K562 (cell line): ENCODE measurements at regions not wholly inside any gene's neighbourhood (a gene's known extent, or its start where the extent isn't known, plus 50 kb on each side); places are given as distances from the start of the nearest gene placed in this dataset.

ENCODE experiments used
- ATAC-seq: fragments of 200-7000 bp; cut with Tn5 transposase; 3 replicates; pipeline ENCODE4 v1.9.1; 2020; ENCODE audit warnings: moderate library complexity
- BruUV-seq: library from RNA; stranded (reverse); fragments of 400-500 nt; replicated peaks from 2 replicates; lab custom pipeline; 2021; lab: Mats Ljungman, UMichigan
- CTCF ChIA-PET: fragments of 300-600 bp; formaldehyde crosslinking; extraction: SDS; loops from one replicate; lab custom pipeline; 2021; ENCODE audit warnings: low intra/inter-chr PET ratio; lab: Yijun Ruan, JAX
- POLR2A ChIA-PET: fragments of 300-600, 350-650 bp; sonication (Branson Sonifier 250); formaldehyde crosslinking; extraction: SDS; loops from one replicate; lab custom pipeline; 2021; ENCODE audit warnings: antibody characterized with exemption, inconsistent platforms; lab: Yijun Ruan, JAX
- DNase-seq, 4 experiments: peaks; one replicate each; pipeline versions ENCODE4 v3.0.0 to v3.0.0-alpha.2; 2011 to 2018; ENCODE audit warnings: low spot score in 3 of 4, mixed read lengths in 3 of 4; ENCODE audit errors: extremely low read depth in 1 of 4
- FAIRE-seq: peaks from 2 replicates; lab custom pipeline; 2011; peaks lifted over from hg19 to GRCh38; lab: Jason Lieb, UNC
- H2AFZ ChIP-seq: 2 replicates; pipeline ENCODE4 v1.6.0; 2011; ENCODE audit warnings: low read depth, low read length, control low read depth, inconsistent platforms
- H3K27ac ChIP-seq: fragments of 200-600 bp; 3 replicates; pipeline ENCODE4 v1.8.0; 2011; ENCODE audit warnings: low read depth, mild to moderate bottlenecking, control low read depth, inconsistent platforms, low read length, moderate library complexity, mixed read lengths; ENCODE audit errors: extremely low read depth
- H3K27me3 ChIP-seq, 2 experiments: fragments of 300-600 bp in 1 of 2; 2 replicates in 1 of 2; 3 replicates in 1 of 2; pipeline versions ENCODE4 v1.6.0 to v1.8.0; 2011; ENCODE audit warnings: inconsistent platforms in 2 of 2, low read length in 2 of 2, mild to moderate bottlenecking in 1 of 2, mixed read lengths in 1 of 2, moderate library complexity in 1 of 2; ENCODE audit not compliant: control insufficient read depth in 2 of 2, insufficient read depth in 2 of 2
- H3K36me3 ChIP-seq: fragments of 300-600 bp; 3 replicates; pipeline ENCODE4 v1.8.0; 2011; ENCODE audit warnings: mild to moderate bottlenecking, low read length, inconsistent platforms; ENCODE audit not compliant: control insufficient read depth, insufficient read depth
- H3K4me1 ChIP-seq, 2 experiments: fragments of 200-600 bp in 1 of 2; replicated peaks in 1 of 2; 2 replicates in 1 of 2; 3 replicates in 1 of 2; pipeline versions ENCODE4 v1.5.1 to v1.8.0; 2011; ENCODE audit warnings: inconsistent platforms in 2 of 2, low read length in 2 of 2, mild to moderate bottlenecking in 1 of 2, mixed read lengths in 1 of 2, moderate library complexity in 1 of 2; ENCODE audit not compliant: control insufficient read depth in 2 of 2, insufficient read depth in 2 of 2
- H3K4me2 ChIP-seq: 2 replicates; pipeline ENCODE4 v1.6.1; 2011; ENCODE audit warnings: low read length, control low read depth, inconsistent platforms, mixed read lengths; ENCODE audit not compliant: insufficient read depth
- H3K4me3 ChIP-seq: fragments of 200-600 bp; sonication (generic), shearing (Covaris generic); 2 replicates; pipeline ENCODE4 v1.5.1; 2016; ENCODE audit warnings: control low read depth, inconsistent platforms
- H3K79me2 ChIP-seq: fragments of 200-600 bp; 3 replicates; pipeline ENCODE4 v1.8.0; 2011; ENCODE audit warnings: low read length, inconsistent platforms; ENCODE audit not compliant: control insufficient read depth, insufficient read depth
- H3K9ac ChIP-seq, 2 experiments: 2 replicates each; pipeline versions ENCODE4 v1.6.0 to v1.6.1; 2011; ENCODE audit warnings: low read depth in 2 of 2, low read length in 2 of 2, control low read depth in 1 of 2, inconsistent platforms in 1 of 2, mild to moderate bottlenecking in 1 of 2, mixed read lengths in 1 of 2; ENCODE audit not compliant: insufficient read depth in 1 of 2
- H3K9me1 ChIP-seq: one replicate; pipeline ENCODE4 v1.6.0; 2011; ENCODE audit warnings: inconsistent platforms, mild to moderate bottlenecking, low read length, moderate library complexity; ENCODE audit not compliant: control insufficient read depth, insufficient read depth
- H3K9me3 ChIP-seq: replicated peaks from 2 replicates; pipeline ENCODE4 v1.5.1; 2011; ENCODE audit warnings: low read depth, low read length, inconsistent platforms; ENCODE audit not compliant: control insufficient read depth, insufficient read depth
- H4K20me1 ChIP-seq: replicated peaks from 2 replicates; pipeline ENCODE4 v1.6.1; 2011; ENCODE audit warnings: low read length, inconsistent platforms, mixed read lengths; ENCODE audit not compliant: control insufficient read depth, insufficient read depth
- COPS2 ChIP-seq: fragments of 450-650 bp; conservative IDR thresholded peaks from 2 replicates; pipeline ENCODE4 v1.6.1; 2016; ENCODE audit warnings: mild to moderate bottlenecking, moderate library complexity
- CXXC5 ChIP-seq: fragments of 250-450 bp; sonication (Bioruptor Pico); IDR thresholded peaks from 2 replicates; pipeline ENCODE4 v1.8.0; 2022; ENCODE audit warnings: inconsistent platforms, mild to moderate bottlenecking, moderate library complexity
- ESRRA ChIP-seq: fragments of 450-650 bp; IDR thresholded peaks from 2 replicates; pipeline ENCODE4 v1.6.1; 2014; ENCODE audit warnings: low read depth, mild to moderate bottlenecking, moderate library complexity, borderline replicate concordance
- NELFE ChIP-seq: IDR thresholded peaks from 2 replicates; pipeline ENCODE4 v1.6.1; 2011; ENCODE audit warnings: mild to moderate bottlenecking; ENCODE audit not compliant: insufficient read depth, insufficient read length
- STAT5A ChIP-seq: IDR thresholded peaks from 2 replicates; pipeline ENCODE4 v1.6.1; 2012; ENCODE audit warnings: low read length, inconsistent platforms, borderline replicate concordance
- TAF15 ChIP-seq: fragments of 200-400 bp; formaldehyde crosslinking; IDR thresholded peaks from 2 replicates; pipeline ENCODE4 v1.6.1; 2017; ENCODE audit warnings: mild to moderate bottlenecking, low read depth, low read length, moderate library complexity
- ZNF274 ChIP-seq: IDR thresholded peaks from 2 replicates; pipeline ENCODE4 v1.6.1; 2011; ENCODE audit warnings: low read depth, mild to moderate bottlenecking, low read length, moderate library complexity, borderline replicate concordance
- ZNF384 ChIP-seq: IDR thresholded peaks from 2 replicates; pipeline ENCODE4 v1.6.1; 2012; ENCODE audit warnings: low read depth, low read length, improper control_type of control experiment
- ZNF764 ChIP-seq: fragments of 250-450 bp; sonication (Bioruptor Pico); IDR thresholded peaks from 2 replicates; pipeline ENCODE4 v1.4.0; 2020; ENCODE audit warnings: low read depth, mild to moderate bottlenecking, moderate library complexity
- WGBS: fragments of 100-300 bp; shearing (Covaris generic); methylation state at CpG from one replicate; pipeline ENCODE4 v1.1.6; 2016; ENCODE audit warnings: low coverage, mixed read lengths; ENCODE audit not compliant: insufficient coverage; ENCODE audit errors: missing lambda C conversion rate; 5-methylcytosine and 5-hydroxymethylcytosine counted together
- in situ Hi-C: fragments of 300-500 bp; cut with MboI; formaldehyde crosslinking; loops from 4 replicates; pipeline ENCODE4 v1.15.0; 2018; ENCODE audit warnings: inconsistent platforms, mixed read lengths
- intact Hi-C: fragments of 100-400 bp; cut with micrococcal nuclease; formaldehyde crosslinking; loops from 2 replicates; pipeline ENCODE4 v1.14.2; 2022
- TF ChIP-seq, protein P1 (sequence below): sonication (generic); formaldehyde crosslinking; IDR thresholded peaks from 2 replicates; pipeline ENCODE4 v1.4.0; 2020; ENCODE audit warnings: mild to moderate bottlenecking, missing genetic modification reagents
- TF ChIP-seq, protein P2 (sequence below): fragments of 450-650 bp; formaldehyde crosslinking; conservative IDR thresholded peaks from 2 replicates; pipeline ENCODE4 v1.4.0; 2022; ENCODE audit warnings: mild to moderate bottlenecking, missing genetic modification characterization
- TF ChIP-seq, protein P3 (sequence below): fragments of 250-450 bp; sonication (Bioruptor Pico); IDR thresholded peaks from 2 replicates; pipeline ENCODE4 v1.8.0; 2022; ENCODE audit warnings: inconsistent platforms
- TF ChIP-seq, protein P4 (sequence below): fragments of 450-650 bp; formaldehyde crosslinking; IDR thresholded peaks from 2 replicates; pipeline ENCODE4 v1.4.0; 2020; ENCODE audit warnings: mild to moderate bottlenecking, moderate library complexity
- TF ChIP-seq, protein P5 (sequence below), 2 experiments: IDR thresholded peaks; 2 replicates each; pipeline ENCODE4 v1.6.1; 2011; ENCODE audit warnings: borderline replicate concordance in 1 of 2, control low read depth in 1 of 2, low read depth in 1 of 2, low read length in 1 of 2, mild to moderate bottlenecking in 1 of 2, mixed read lengths in 1 of 2, moderate library complexity in 1 of 2; ENCODE audit not compliant: insufficient read depth in 1 of 2, insufficient read length in 1 of 2, poor library complexity in 1 of 2, severe bottlenecking in 1 of 2; ENCODE audit errors: extremely low read depth in 1 of 2

DNA sequence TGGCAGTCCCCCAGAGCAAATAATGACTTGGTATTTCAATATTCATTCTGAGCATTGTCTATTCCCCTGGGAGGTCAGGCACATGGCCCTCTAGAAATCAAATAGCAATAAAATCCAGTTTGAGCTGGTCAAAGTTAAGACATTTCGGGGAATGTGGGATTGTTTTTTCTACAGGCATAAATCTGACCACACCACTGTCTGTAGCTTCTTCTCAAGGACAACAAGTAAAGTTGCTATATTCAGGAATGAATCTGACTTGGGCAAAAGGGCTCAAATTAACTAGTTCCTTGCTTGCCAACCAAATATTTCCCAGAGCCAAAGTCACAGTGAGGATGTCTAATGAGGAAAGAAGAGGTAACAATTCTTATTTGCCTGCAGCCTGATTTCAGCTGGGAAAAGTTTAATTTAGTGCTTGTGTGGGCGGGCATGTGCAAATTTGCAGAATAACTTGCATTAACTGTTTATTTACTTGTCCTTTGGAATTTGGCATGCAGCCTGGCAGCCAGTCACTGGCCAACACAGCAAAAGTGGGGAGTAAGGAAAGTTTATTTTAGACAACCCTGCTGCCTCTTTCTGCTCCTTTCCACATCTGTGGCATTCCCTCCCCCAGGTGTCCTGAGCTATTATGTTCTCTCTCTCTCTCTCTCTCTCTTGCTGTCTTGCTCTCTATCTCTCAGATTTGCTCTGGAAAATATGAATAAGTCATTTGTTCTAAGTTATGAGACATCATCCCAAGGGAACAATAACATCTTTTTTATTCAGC, 51.2 kb upstream of the ARHGAP20 start:
- 0% methylated on average over 2 of the region's 2 CpGs for WGBS
- ATAC-seq (no peak), FAIRE-seq (no peak), DNase-seq (no peak)
- no peak overlapping the region for H3K4me2 ChIP-seq
- ChIA-PET POLR2A (no interaction called here), CTCF (no interaction called here)
- no peak overlapping the region for H3K9ac ChIP-seq
- intact Hi-C loops: no loop called here
- no peak overlapping the region for H3K27ac ChIP-seq
- H3K79me2 ChIP-seq: no peaks in the 10 kb centered on the region
- H3K9me3 ChIP-seq: no peaks in the 10 kb centered on the region
- no peaks in the 10 kb centered on the region for H3K9me1 ChIP-seq
- H4K20me1 ChIP-seq: no peaks in the 10 kb centered on the region
- H3K36me3 ChIP-seq: no peaks in the 10 kb centered on the region
- H3K4me1 ChIP-seq: no peaks in the 10 kb centered on the region
- no TSS peak for BruUV-seq
- H3K4me3 ChIP-seq: no peak overlapping the region
- H2AFZ ChIP-seq: no peak overlapping the region
- no peaks in the 10 kb centered on the region for H3K27me3 ChIP-seq
- in situ Hi-C loops: no loop called here
- TF ChIP-seq ZNF274 (no peak), CXXC5 (CRISPR knock-in tag) (no peak), STAT5A (no peak), NELFE (no peak), ZNF384 (no peak), ZNF764 (CRISPR knock-in tag) (no peak), ESRRA (no peak), TAF15 (no peak), COPS2 (no peak)
- TF ChIP-seq, protein P1, sequence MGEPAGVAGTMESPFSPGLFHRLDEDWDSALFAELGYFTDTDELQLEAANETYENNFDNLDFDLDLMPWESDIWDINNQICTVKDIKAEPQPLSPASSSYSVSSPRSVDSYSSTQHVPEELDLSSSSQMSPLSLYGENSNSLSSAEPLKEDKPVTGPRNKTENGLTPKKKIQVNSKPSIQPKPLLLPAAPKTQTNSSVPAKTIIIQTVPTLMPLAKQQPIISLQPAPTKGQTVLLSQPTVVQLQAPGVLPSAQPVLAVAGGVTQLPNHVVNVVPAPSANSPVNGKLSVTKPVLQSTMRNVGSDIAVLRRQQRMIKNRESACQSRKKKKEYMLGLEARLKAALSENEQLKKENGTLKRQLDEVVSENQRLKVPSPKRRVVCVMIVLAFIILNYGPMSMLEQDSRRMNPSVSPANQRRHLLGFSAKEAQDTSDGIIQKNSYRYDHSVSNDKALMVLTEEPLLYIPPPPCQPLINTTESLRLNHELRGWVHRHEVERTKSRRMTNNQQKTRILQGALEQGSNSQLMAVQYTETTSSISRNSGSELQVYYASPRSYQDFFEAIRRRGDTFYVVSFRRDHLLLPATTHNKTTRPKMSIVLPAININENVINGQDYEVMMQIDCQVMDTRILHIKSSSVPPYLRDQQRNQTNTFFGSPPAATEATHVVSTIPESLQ: no peak
- TF ChIP-seq, protein P2, sequence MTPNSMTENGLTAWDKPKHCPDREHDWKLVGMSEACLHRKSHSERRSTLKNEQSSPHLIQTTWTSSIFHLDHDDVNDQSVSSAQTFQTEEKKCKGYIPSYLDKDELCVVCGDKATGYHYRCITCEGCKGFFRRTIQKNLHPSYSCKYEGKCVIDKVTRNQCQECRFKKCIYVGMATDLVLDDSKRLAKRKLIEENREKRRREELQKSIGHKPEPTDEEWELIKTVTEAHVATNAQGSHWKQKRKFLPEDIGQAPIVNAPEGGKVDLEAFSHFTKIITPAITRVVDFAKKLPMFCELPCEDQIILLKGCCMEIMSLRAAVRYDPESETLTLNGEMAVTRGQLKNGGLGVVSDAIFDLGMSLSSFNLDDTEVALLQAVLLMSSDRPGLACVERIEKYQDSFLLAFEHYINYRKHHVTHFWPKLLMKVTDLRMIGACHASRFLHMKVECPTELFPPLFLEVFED (CRISPR knock-in tag): no peak
- TF ChIP-seq, protein P3, sequence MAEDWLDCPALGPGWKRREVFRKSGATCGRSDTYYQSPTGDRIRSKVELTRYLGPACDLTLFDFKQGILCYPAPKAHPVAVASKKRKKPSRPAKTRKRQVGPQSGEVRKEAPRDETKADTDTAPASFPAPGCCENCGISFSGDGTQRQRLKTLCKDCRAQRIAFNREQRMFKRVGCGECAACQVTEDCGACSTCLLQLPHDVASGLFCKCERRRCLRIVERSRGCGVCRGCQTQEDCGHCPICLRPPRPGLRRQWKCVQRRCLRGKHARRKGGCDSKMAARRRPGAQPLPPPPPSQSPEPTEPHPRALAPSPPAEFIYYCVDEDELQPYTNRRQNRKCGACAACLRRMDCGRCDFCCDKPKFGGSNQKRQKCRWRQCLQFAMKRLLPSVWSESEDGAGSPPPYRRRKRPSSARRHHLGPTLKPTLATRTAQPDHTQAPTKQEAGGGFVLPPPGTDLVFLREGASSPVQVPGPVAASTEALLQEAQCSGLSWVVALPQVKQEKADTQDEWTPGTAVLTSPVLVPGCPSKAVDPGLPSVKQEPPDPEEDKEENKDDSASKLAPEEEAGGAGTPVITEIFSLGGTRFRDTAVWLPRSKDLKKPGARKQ (CRISPR knock-in tag): no peak
- TF ChIP-seq, protein P4, sequence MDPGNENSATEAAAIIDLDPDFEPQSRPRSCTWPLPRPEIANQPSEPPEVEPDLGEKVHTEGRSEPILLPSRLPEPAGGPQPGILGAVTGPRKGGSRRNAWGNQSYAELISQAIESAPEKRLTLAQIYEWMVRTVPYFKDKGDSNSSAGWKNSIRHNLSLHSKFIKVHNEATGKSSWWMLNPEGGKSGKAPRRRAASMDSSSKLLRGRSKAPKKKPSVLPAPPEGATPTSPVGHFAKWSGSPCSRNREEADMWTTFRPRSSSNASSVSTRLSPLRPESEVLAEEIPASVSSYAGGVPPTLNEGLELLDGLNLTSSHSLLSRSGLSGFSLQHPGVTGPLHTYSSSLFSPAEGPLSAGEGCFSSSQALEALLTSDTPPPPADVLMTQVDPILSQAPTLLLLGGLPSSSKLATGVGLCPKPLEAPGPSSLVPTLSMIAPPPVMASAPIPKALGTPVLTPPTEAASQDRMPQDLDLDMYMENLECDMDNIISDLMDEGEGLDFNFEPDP (CRISPR knock-in tag): no peak
- TF ChIP-seq, protein P5, sequence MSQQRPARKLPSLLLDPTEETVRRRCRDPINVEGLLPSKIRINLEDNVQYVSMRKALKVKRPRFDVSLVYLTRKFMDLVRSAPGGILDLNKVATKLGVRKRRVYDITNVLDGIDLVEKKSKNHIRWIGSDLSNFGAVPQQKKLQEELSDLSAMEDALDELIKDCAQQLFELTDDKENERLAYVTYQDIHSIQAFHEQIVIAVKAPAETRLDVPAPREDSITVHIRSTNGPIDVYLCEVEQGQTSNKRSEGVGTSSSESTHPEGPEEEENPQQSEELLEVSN (IDR thresholded peaks at IDR 0.05; ENCODE audit: borderline replicate concordance in 1 of 2, extremely low read depth in 1 of 2, insufficient read depth in 1 of 2, insufficient read length in 1 of 2, low read depth in 1 of 2, low read length in 1 of 2, poor library complexity in 1 of 2, severe bottlenecking in 1 of 2): no peak
